Mesendoderm (in vitro differentiated cells): ENCODE measurements at regions not wholly inside any gene's neighbourhood (a gene's known extent, or its start where the extent isn't known, plus 50 kb on each side); places are given as distances from the start of the nearest gene placed in this dataset.

Source experiments
- DNase-seq: peaks from one replicate; pipeline ENCODE4 v3.0.0; 2013
- H2AK5ac ChIP-seq: 2 replicates; pipeline ENCODE4 v1.6.1; 2013; ENCODE audit warnings: low read length, inconsistent platforms
- H2BK120ac ChIP-seq: 2 replicates; pipeline ENCODE4 v1.6.1; 2013; ENCODE audit warnings: low read depth, mild to moderate bottlenecking, low read length, moderate library complexity, mixed read lengths
- H2BK15ac ChIP-seq: replicated peaks from 2 replicates; pipeline ENCODE4 v1.6.1; 2013; ENCODE audit warnings: low read depth, mild to moderate bottlenecking, moderate library complexity
- H2BK5ac ChIP-seq: 2 replicates; pipeline ENCODE4 v1.6.1; 2013; ENCODE audit warnings: low read length, inconsistent platforms
- H3K18ac ChIP-seq: 2 replicates; pipeline ENCODE4 v1.6.1; 2013; ENCODE audit warnings: mild to moderate bottlenecking, low read length, mixed read lengths
- H3K23ac ChIP-seq: one replicate; pipeline ENCODE4 v1.6.1; 2013; ENCODE audit warnings: low read length
- H3K27ac ChIP-seq: 2 replicates; pipeline ENCODE4 v1.5.1; 2013; ENCODE audit warnings: low read depth, mild to moderate bottlenecking, inconsistent platforms, low read length, moderate library complexity
- H3K27me3 ChIP-seq: 2 replicates; pipeline ENCODE4 v1.6.1; 2013; ENCODE audit warnings: low read length, control low read depth, mild to moderate bottlenecking, inconsistent platforms; ENCODE audit not compliant: insufficient read depth, poor library complexity
- H3K36me3 ChIP-seq: 2 replicates; pipeline ENCODE4 v1.6.1; 2013; ENCODE audit warnings: low read length, inconsistent platforms; ENCODE audit not compliant: control insufficient read depth, insufficient read depth
- H3K4ac ChIP-seq: one replicate; pipeline ENCODE4 v1.6.1; 2013; ENCODE audit warnings: low read depth, mild to moderate bottlenecking, low read length, moderate library complexity
- H3K4me1 ChIP-seq: 2 replicates; pipeline ENCODE4 v1.6.1; 2013; ENCODE audit warnings: low read depth, low read length, inconsistent platforms; ENCODE audit not compliant: control insufficient read depth
- H3K4me2 ChIP-seq: 2 replicates; pipeline ENCODE4 v1.6.1; 2013; ENCODE audit warnings: low read length
- H3K4me3 ChIP-seq: 2 replicates; pipeline ENCODE4 v1.5.1; 2013; ENCODE audit warnings: mild to moderate bottlenecking, low read length
- H3K56ac ChIP-seq: one replicate; pipeline ENCODE4 v1.6.1; 2013; ENCODE audit warnings: low read length
- H3K79me1 ChIP-seq: 2 replicates; pipeline ENCODE4 v1.6.1; 2013; ENCODE audit warnings: low read length, inconsistent platforms
- H3K79me2 ChIP-seq: 2 replicates; pipeline ENCODE4 v1.6.1; 2013; ENCODE audit warnings: mild to moderate bottlenecking, low read length; ENCODE audit not compliant: control insufficient read depth, insufficient read depth
- H3K9ac ChIP-seq: 2 replicates; pipeline ENCODE4 v1.6.1; 2013; ENCODE audit warnings: low read length, inconsistent platforms
- H4K5ac ChIP-seq: one replicate; pipeline ENCODE4 v1.6.1; 2013; ENCODE audit warnings: low read length
- H4K8ac ChIP-seq: one replicate; pipeline ENCODE4 v1.6.1; 2013; ENCODE audit warnings: low read depth, mild to moderate bottlenecking, control low read depth, low read length, moderate library complexity
- WGBS: extraction: QIAGEN DNeasy Blood & Tissue Kit; methylation state at CpG from one replicate; pipeline ENCODE4 v1.1.7; 2013; ENCODE audit warnings: low lambda C conversion rate, missing lambda C conversion rate; ENCODE audit not compliant: insufficient coverage; ENCODE audit errors: extremely low coverage; 5-methylcytosine and 5-hydroxymethylcytosine counted together

GRCh38 chr7:84729284-84729683, 457.6 kb downstream of the SEMA3D start:
- Histone ChIP-seq H4K5ac (no peak overlapping the region), H3K27ac (no peak overlapping the region)

GRCh38 chr7:84722734-84723133, 464.1 kb downstream of the SEMA3D start:
- Histone ChIP-seq H3K23ac (no peak overlapping the region), H2AK5ac (no peak overlapping the region), H3K27me3 (no peaks in the 10 kb centered on the region), H3K18ac (no peak overlapping the region), H2BK15ac (no peak overlapping the region), H4K5ac (no peak overlapping the region), H3K79me2 (no peaks in the 10 kb centered on the region), H3K4me1 (no peaks in the 10 kb centered on the region), H3K4ac (no peak overlapping the region), H3K56ac (no peak overlapping the region), H2BK120ac (no peak overlapping the region), H4K8ac (no peak overlapping the region), H3K4me3 (no peak overlapping the region), H3K79me1 (no peaks in the 10 kb centered on the region), H3K36me3 (no peaks in the 10 kb centered on the region), H3K27ac (no peak overlapping the region), H3K4me2 (no peak overlapping the region), H3K9ac (no peak overlapping the region), H2BK5ac (no peak overlapping the region)
- WGBS: no CpG with 5 or more reads among the region's 3 CpGs
- DNase-seq: no peak

More at GRCh38 chr7:84729284-84729683, 457.6 kb downstream of the SEMA3D start:
- Histone ChIP-seq H3K36me3 (no peaks in the 10 kb centered on the region), H3K27me3 (no peaks in the 10 kb centered on the region), H3K4me1 (no peaks in the 10 kb centered on the region), H3K9ac (no peak overlapping the region), H2BK120ac (no peak overlapping the region), H4K8ac (no peak overlapping the region), H3K79me2 (no peaks in the 10 kb centered on the region), H3K79me1 (no peaks in the 10 kb centered on the region), H3K4ac (no peak overlapping the region), H3K56ac (no peak overlapping the region), H3K23ac (no peak overlapping the region), H2BK15ac (no peak overlapping the region), H2BK5ac (no peak overlapping the region), H3K18ac (no peak overlapping the region), H2AK5ac (no peak overlapping the region), H3K4me3 (no peak overlapping the region), H3K4me2 (no peak overlapping the region)
- no CpG with 5 or more reads among the region's 1 CpG for WGBS
- no peak for DNase-seq

- no peak overlapping the region for H3K56ac ChIP-seq
- no peak for DNase-seq
- H3K4me3 ChIP-seq: no peak overlapping the region
- H2AK5ac ChIP-seq: no peak overlapping the region
- H3K27me3 ChIP-seq: no peaks in the 10 kb centered on the region
- H3K9ac ChIP-seq: no peak overlapping the region
- no peak overlapping the region for H3K23ac ChIP-seq
- H4K5ac ChIP-seq: no peak overlapping the region
- no peaks in the 10 kb centered on the region for H3K79me2 ChIP-seq
- H2BK120ac ChIP-seq: no peak overlapping the region
- H4K8ac ChIP-seq: no peak overlapping the region
- H3K4me1 ChIP-seq: no peaks in the 10 kb centered on the region
- no peak overlapping the region for H2BK5ac ChIP-seq
- no peak overlapping the region for H3K27ac ChIP-seq
- H3K4me2 ChIP-seq: no peak overlapping the region
- no CpG with 5 or more reads among the region's 3 CpGs for WGBS
- no peaks in the 10 kb centered on the region for H3K36me3 ChIP-seq
- no peaks in the 10 kb centered on the region for H3K79me1 ChIP-seq
- H3K4ac ChIP-seq: no peak overlapping the region
- H2BK15ac ChIP-seq: no peak overlapping the region
- no peak overlapping the region for H3K18ac ChIP-seq
Measured at GRCh38 chr7:84722086-84722485, 464.8 kb downstream of the SEMA3D start.

- Histone ChIP-seq H3K9ac (no peak overlapping the region), H3K4me3 (no peak overlapping the region), H2AK5ac (no peak overlapping the region), H4K5ac (no peak overlapping the region), H3K4me1 (no peaks in the 10 kb centered on the region), H2BK15ac (no peak overlapping the region), H3K4me2 (no peak overlapping the region), H4K8ac (no peak overlapping the region), H2BK120ac (no peak overlapping the region), H3K4ac (no peak overlapping the region), H3K27me3 (no peaks in the 10 kb centered on the region), H3K36me3 (no peaks in the 10 kb centered on the region), H3K18ac (no peak overlapping the region), H3K79me1 (no peaks in the 10 kb centered on the region), H3K79me2 (no peaks in the 10 kb centered on the region), H3K56ac (no peak overlapping the region), H3K23ac (no peak overlapping the region), H2BK5ac (no peak overlapping the region), H3K27ac (no peak overlapping the region)
- DNase-seq: no peak
Measured at GRCh38 chr7:84720456-84721097, 466.3 kb downstream of the SEMA3D start.

- H3K23ac ChIP-seq: no peak overlapping the region
- peak; percentile 4 for DNase-seq
- no peaks in the 10 kb centered on the region for H3K27me3 ChIP-seq
- H3K4ac ChIP-seq: no peak overlapping the region
- no peaks in the 10 kb centered on the region for H3K79me2 ChIP-seq
- no peak overlapping the region for H2BK120ac ChIP-seq
- no peak overlapping the region for H2AK5ac ChIP-seq
- no peak overlapping the region for H3K56ac ChIP-seq
- H3K4me2 ChIP-seq: no peak overlapping the region
- no peak overlapping the region for H3K27ac ChIP-seq
- no peaks in the 10 kb centered on the region for H3K36me3 ChIP-seq
- H3K4me3 ChIP-seq: no peak overlapping the region
- H3K9ac ChIP-seq: no peak overlapping the region
- H3K4me1 ChIP-seq: no peaks in the 10 kb centered on the region
- H4K5ac ChIP-seq: no peak overlapping the region
- H3K79me1 ChIP-seq: no peaks in the 10 kb centered on the region
- WGBS: no CpG with 5 or more reads among the region's 4 CpGs
- no peak overlapping the region for H2BK5ac ChIP-seq
- no peak overlapping the region for H4K8ac ChIP-seq
- no peak overlapping the region for H3K18ac ChIP-seq
- no peak overlapping the region for H2BK15ac ChIP-seq
Measured at GRCh38 chr7:84714765-84715164, 472.1 kb downstream of the SEMA3D start.
